ENCODE measurements at regions not wholly inside any gene's neighbourhood (a gene's known extent, or its start where the extent isn't known, plus 50 kb on each side); places are given as distances from the start of the nearest gene placed in this dataset.

DNA sequence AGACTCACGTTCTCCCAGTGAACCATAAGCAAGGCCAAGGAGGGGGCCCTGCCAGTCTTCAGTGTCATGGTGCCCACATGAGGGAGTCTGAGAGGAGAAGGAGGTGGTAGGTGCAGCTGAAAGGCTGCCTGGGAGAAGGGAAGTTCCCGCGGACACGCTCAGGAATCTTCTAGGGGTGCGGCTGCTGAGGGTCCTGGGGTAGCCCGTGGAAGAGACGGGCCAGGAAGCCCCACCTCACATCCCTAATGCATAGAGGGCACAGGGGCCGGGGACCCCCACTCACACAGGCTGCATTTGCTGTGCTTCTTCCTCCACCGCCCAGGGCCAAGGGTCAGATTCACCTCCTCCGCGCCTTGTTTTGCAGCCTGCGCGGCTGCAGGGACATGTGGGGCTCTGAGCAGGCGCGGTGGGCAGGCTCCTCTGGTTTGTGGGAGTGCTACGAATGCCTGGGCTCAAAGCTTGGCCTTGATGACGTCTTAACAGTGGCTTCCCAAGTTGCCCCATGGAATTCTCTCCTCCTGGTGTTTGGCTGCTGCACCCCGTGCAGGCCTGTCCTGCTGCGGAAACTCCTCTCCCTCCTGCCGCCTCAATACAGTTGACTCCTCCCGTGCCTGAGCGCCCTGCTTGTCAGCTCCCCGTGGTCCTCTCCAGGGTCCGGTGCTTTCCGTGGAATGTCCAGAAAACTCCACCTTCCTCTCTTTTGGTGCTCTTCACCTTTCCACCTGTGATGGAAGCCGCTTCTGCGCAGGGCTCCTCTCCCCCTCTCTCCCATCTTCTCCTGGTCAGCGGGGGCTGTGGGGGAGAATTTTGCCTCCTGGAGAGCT is 95.7 kb downstream of the VAPA start:
- DNase-seq (ENCODE audit: extremely low read depth, low read depth): no peak

DNA sequence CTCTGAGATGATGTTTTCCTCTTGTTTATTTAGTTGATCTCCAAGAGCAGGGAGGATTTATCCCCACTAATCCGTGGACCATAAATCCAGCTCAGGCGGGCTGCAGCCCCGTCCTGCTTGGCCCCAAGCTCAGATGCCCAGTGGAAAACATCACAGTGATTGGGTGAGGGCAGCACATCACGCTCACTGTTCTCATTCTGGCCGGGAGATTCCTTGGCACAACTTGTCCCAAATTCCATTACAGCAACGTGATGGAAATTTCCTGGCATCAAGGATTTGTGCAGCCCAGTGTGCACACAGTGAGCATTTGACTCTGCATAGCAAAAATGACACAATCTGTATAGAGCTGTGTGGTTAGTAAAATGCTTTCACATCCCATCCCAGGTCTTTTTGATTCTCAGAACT is 96.8 kb downstream of the VAPA start:
- no peak for DNase-seq (ENCODE audit: extremely low read depth, low read depth)

DNA sequence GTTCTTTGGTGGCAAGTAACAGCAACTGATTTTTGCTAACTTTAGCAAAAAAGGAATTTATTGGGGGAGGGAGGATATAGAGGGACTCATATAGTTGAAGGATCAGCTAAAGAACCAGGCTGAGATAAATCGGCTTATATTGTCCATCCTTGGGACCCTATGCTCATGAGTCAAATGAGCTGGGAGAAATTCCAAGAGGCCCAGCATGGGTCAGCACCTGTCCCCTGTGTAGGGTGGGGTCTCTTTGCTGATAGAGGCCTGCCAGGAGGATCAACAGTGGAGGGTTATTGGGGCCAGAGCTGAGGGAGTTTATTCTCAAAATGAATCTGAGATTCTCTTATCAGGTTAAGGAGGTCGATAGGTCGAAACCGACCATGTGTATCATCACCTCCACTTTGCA is 97.2 kb downstream of the VAPA start:
- DNase-seq (ENCODE audit: extremely low read depth, low read depth): no peak

DNA sequence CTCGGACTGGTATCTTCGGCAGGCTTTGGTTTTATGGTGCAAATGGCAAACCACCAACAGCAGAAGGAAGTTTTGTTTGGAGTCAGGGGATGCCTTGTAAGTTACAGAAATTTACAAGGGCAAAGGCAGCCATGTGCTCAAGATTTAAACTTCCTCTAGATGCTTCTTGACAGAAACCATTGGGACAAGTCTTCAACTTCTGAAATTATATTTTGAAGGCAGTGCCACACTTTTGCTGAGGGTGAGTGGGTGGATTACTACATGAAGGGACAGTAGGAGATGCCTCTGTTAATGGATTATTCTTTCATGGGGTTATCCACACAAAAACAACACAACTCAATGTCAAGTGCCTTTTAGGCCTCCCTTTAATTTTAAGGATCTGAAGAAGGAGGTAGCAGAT is 97.9 kb downstream of the VAPA start:
- no peak for DNase-seq (ENCODE audit: extremely low read depth, low read depth)

DNA sequence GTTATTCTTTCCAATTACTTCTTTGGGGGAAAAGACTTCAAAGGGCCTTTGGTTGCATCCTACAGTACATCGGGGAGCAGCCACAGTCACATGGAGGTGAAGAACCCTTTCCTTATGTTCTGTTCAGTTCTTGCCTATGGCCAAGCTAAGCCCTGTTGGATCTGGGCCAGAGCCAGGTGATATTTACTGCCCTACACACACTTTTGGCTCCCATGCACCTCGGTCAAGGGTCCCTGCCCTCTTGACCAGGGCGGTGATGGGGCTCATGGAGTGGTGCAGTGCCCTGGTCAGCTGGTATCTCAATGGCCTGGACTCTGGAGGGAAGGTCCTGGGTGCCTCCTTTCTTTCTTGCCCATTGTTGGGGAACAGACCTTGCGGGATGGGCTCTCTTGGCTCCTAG is 98.7 kb downstream of the VAPA start:
- no peak for DNase-seq (ENCODE audit: extremely low read depth, low read depth)

DNA sequence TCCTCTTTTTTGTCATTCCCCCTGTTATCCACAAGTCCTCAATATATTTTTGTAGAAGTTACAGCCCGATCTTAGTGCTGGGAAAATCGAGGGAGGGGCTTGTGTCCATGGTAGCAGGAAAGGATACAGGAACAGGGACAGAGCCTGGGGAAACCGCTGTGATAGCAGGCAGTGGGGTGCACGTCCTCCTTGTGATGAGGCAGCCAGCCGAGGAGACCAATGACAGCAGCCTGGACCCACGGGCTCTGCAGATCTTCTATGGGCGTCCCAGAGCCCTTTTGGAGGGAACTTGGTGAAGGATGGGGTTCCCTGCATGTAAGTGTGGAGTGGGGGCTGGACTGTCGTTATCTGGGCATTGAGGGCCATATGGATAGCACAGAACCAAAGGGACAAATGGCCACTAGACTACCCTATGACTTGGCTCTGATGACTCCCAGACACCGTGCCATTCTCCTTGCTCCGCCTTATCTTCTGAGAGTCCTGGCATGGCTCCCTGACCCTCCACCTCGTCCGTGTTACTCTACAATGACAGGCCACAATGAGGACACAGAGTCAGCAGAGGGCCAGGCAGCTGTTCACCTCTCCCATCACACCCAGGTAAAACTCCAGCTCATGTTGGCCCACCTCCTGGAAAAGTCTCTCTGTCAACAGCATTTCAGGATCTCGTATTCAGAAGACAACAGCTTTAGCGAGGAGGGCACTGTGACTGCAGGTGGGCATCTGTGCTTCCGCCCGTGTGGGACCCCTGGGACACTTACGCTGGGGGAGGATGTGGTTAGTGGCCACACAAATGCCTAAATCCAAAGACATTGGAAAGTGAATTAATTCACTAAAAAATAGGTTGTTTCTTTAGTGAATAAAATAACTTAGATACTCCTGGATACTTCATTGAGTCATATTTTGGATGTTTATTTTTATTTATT is 100.1 kb downstream of the VAPA start:
- no peak for DNase-seq (ENCODE audit: extremely low read depth, low read depth)

DNA sequence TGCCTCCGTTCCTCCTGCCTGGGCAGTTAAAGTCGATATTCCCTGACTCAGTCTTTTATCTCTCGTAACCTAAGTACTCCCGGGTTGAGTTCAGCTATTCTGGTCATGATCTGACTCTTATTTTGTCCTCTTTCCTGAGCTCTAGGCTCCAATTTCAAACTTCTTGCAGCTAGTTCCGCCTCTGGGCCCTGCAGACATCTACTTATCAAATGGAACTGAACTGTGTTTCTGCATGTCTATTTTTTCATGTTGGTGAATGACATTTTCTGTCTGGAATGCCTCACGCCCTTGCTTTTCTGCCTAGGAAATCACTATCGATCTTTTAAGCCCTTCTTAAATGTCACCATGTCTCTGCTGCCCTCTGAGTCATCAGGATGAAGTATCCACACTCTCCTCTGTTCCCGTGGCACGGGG is 101.5 kb downstream of the VAPA start:
- DNase-seq (ENCODE audit: extremely low read depth, low read depth): no peak

DNA sequence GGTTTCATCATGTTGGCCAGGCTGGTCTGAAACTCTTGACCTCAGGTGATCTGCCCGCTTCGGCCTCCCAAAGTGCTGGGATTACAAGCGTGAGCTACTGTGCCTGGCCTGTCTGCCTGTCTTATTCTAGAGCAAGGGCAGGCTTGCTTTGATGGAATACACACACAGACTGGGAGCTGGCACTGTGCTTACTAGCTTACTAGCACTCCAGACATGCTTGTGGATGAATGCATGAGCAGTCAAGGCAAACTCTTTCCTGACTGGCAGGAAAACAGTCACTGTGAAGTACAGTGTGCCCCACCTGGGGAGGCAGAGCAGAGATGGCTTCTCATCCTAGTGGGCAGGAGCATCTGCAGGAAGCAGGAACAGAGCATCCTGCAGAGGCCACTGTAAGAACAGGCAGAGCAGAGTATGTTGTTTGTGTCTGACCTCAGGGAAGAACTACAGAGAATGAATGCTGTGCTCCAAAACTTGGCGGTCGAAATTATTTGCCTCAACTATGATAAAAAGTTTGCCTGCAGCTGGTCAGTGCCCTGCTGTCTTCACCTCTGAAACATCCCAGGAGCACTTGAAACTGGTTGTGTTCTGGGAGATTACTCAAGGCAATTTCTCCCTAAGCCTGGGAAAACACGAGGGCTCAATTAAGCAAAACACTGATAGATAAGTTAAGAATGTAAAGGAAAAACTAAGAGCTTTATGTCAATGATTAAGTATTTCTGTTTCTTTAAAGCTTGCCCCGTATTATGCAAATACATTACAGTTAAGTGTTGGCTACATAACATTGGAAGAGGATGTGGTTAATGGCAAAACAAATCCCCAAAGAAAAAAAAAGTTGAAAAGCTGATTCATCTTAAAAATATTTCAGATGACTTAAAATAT is 102.4 kb downstream of the VAPA start:
- no peak for DNase-seq (ENCODE audit: extremely low read depth, low read depth)

DNA sequence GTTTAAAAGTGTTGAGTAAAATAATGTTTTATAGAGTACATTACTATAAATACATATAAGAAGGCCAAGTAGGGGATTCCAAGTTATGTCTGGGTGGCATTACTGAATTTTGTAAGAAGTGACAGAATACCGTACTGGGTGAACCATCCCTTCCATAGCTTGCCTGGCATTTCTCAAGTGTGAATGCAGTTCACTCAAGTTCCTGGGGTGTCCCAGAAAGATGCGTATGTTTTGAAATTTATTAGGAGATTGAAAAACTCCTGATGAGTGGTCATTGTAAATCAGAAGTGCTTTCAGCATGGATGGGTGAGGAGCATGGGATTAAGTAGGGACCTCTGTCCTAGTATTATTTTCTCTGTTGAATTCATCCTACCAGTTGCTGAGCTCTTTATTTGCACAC is 103.2 kb downstream of the VAPA start:
- no peak for DNase-seq (ENCODE audit: extremely low read depth, low read depth)

DNA sequence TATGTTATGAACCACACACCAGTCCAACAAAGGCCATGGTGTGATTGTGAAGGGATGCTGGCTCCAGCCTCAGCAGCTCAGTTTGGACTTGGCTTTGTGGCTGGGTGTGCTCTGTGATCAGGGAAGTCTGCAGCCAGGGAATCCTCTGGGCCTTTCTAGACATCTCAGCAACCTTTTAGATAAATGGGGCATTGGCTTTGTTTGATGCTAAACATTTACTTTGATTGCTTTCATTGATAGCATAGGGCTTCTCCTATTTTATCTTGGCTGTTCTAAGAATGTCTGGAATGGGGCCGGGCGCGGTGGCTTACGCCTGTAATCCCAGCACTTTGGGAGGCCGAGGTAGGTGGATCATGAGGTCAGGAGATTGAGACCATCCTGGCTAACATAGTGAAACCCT is 104.5 kb downstream of the VAPA start:
- DNase-seq (ENCODE audit: extremely low read depth, low read depth): no peak

DNA sequence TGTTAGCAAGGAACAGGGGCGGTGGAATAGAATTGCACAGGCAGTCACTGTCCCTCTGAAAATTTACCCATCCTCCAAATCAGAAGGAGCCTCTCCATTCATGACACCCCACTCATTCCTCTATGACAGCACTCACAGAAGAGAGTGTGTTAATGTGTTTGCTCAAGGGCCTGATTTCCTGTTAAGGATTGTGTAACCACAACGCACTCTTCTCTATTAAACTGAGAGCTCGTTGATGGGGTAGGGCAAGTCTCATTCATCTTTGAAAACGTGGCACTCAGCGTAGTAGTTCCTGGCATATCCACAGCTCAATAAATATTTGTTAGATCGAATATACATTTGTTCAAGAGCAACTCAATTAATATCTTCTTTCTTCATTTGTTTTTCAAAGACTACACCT is 106.4 kb downstream of the VAPA start:
- no peak for DNase-seq (ENCODE audit: extremely low read depth, low read depth)

DNA sequence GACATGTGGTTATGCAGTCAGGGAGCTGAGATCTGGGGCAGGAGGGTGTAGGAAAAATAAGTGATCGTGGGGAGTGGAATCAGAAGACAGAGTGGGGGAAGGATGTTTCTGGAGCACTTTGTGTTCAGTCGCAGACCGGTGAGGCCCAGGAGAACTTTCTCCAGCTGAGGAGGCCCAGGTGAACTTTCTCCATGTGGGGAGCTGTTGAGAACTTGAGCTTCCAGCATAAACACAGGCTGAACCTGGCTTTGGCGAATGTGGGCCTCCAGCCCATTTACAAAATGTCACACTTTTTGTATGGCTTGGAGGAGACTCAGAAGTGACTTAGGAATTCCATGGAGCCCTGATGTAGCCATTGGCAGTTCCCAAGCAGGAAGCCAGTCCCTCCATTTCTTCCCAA is 108.5 kb downstream of the VAPA start:
- no peak for DNase-seq (ENCODE audit: extremely low read depth, low read depth)

DNA sequence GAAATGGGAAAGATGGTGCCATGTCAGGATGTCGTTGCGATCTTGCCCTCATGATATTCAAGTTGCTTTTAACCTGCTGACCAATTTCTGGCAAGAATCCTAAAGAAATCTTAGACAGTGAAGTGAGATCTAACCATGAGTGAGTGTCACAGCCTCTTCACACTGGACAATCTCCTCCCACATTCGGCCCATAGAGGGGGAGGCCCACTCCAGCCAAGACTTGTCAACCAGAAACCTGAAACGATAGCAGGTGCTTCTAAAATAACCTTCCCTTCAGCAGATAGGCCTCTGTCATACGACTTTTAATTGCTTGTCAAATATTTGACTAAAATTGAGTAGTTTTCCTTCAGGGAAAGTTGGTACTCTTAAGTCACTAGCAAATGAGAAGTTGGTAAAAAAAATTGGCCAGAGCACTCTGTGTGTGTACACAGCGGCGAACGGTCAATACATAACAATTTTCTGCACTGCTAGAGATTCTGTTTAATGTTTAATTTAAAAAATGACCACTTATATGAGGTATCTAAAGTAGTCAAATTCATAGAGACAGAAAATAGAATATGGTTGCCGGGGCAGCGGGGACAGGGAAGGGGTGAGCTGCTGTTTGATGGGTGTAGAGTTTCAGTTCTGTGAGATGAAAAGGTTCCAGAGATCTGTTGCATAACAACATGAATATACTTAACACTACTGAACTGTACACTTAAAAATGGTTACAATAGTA is 110.2 kb downstream of the VAPA start:
- no peak for DNase-seq (ENCODE audit: extremely low read depth, low read depth)

DNA sequence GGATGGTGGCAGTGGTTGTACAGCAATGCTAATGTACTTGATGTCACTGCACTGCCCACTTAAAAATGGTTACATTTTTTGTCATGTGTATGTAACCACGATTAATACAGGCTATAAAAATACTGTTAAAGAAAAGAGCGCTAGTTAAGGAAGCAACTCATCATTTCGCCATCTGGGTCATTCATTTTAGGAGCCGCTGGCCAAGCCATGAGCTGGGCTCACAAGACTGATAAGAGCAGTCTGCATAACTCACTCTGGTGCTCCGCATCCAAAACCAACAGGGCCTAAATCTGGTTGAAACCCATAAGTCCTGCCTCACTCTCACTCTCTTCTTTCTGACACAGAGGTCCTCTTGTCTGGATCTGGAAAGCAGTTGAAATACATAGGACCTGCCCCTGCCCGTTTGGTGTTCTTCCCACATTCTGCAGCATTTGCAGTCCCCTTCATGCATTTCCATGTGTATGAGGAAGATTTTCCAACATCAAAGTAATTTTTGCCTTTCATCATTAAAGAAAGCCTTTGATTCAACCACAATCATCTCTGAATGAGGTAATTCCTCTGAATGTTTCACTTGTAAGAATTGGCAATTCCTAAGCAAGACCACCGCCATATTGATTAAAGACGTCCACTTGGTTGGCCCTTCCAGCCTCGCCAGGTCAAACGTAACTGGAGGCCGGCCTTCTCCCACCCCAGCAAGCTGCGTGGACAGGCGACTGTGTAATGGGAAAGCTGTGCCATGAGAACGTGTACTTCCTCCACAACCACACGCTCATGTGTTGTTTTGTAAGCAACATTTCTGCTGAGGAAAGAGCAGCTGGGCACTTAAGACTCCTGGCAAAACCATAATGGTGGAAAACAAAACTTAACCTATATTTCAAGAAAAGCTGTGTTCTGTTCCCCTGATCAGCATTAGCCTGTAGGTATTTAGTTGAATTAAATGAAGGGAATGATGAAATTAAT is 112.2 kb downstream of the VAPA start:
- no peak for DNase-seq (ENCODE audit: extremely low read depth, low read depth)

DNA sequence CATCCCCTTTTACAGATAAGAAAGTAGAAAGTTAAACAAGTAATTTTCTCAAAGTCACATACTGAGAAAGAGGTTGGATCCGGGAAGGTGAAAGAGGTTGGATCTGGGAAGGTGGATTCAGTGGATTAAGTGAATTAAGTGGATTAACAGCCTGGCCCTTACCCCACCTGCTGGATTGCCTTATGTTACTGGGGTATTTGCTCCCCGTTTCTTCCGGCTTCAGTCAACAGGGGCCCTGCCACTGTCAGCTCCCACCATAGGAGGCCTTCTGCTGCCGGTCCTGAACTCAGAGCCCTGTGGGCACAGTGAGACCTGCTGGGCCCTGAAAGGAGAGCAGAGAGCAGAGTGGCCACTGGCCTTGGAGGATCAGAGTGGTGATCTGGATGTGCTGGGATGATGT is 113.2 kb downstream of the VAPA start:
- DNase-seq (ENCODE audit: extremely low read depth, low read depth): no peak

DNA sequence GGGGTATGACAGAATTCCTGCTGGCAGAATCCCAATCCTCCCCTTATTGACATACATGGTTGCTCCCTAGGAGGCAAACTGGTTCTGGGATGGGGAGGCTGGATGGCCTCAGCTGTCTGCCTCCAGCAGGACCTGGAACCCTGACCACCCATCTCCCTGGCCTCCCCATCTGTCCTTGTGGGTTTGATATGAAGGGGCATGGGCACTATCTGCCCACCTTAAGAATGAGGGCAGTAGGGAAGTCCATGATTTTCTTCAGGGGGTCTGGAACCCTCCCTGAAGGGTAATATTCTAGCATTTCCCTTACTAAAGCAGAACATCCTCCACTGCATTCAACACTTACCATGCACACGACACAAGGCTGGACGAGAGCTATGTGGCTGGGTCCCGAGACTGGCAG is 113.6 kb downstream of the VAPA start:
- DNase-seq (ENCODE audit: extremely low read depth, low read depth): no peak

DNA sequence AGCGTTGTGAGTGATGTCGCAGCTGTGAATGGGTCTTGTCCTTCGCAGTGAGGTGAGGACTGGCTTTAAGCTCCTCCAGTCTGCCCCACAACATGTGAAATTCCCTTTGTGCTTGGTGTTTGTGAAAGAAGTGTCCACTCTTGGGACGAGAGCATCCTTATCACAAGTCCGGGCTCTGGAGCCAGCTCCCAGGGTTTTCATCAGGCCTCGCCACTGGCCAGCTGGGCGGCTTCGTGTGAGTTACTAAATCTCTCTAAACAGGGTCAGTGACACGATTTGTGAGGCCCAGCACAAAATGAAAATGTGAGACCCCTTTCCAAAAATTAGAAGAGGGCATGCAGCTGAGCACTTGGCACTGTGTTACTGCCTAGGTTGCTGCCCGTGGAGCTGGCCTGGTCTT is 115.9 kb downstream of the VAPA start:
- no peak for DNase-seq (ENCODE audit: extremely low read depth, low read depth)

DNA sequence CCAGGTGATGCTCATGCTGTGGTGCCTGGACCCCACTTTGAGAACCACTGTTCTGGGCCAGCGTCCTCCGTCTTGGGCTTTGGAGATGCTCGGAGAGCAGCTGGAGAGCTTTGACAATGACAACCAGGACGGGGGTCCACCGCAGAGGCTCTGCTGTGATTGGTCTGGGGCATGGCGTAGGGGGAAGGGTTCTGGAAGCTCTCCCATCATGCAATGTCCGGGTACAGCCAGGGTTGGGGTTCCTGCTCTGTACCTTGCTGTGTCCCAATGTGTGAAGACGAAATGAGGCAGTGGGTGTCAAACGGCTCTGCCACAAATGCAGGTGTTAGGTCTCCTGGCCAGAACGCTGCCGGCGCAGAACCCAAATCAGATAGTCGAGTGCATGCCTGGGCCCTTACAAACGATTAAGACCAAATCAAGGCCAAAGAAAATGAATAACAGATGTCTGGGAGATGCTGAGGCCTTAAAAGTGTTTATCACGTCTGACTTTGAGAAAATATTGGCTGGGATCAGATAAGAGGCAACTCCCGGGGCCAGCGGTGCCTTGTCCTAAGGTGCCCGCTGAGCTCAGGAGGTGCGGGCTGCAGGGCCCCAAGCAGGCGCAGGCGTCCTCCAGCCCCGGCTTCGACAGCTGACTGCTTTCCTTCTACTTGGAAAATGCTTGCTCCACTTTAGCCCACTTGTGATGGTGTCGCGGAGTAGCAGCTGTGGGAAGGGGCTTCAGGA is 117.2 kb downstream of the VAPA start:
- DNase-seq (ENCODE audit: extremely low read depth, low read depth): no peak

Data from NCI-H460 (cell line).